Head of caudate nucleus (tissue), 42 donors: ENCODE measurements at regions not wholly inside any gene's neighbourhood (a gene's known extent, or its start where the extent isn't known, plus 50 kb on each side); places are given as distances from the start of the nearest gene placed in this dataset.

Source experiments
- DNase-seq, 42 donors: peaks; one replicate each; pipeline versions ENCODE4 v3.0.0 to v3.0.0-alpha.2; 2020 to 2021; ENCODE audit warnings: mixed read lengths in 7 of 42
- intact Hi-C: fragments of 100-400 bp; cut with DNase I; formaldehyde crosslinking; loops from one replicate; pipeline ENCODE4 v1.15.0; 2022

- DNase-seq, result no peak
- intact Hi-C loops, result no loop called here
Measured at GRCh38 chr4:136198358-136198757, 1333.9 kb downstream of the PCDH18 start.

DNA sequence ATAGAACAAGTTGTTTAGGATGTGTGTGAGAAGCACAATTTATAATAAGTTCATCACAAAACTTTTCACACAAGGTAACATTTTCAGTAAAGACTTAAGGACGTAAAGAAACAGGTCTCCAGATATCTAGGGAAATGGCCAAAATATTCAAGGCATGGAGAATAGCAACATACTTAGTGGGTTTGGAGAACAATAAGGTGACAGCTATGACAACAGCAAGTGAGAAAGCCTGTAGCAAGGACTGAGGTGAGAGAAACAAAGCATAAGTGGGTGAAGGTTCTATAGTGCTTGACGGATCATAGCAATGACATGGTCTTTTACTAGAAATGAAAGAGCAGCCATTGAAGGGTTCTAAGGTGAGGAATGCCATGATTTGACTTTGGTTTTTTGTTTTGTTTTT, 1337.3 kb downstream of the PCDH18 start:
- intact Hi-C loops, result no loop called here
- no peak for DNase-seq

GRCh38 chr4:136186650-136187049, 1345.6 kb downstream of the PCDH18 start:
- DNase-seq, result no peak
- intact Hi-C loops, result no loop called here

DNA sequence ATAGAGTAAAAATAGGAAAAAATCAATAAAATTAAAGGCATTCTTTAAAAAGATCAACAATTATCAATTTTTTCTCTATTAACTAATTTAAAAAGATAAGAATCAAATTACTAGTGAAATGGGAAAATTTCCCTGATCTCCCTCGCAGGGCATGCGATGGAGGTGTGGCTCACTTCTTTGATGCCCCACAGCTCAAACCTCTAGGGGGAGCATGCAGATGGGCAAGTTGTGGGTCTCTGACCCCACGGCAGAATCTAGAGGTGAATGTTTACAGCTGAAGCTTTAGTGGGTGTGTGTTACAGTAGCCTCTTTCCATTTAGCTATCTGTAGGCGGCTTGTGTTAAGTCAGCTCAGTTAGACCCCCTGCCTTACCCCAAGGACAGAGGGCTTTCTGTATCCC, 1348.8 kb downstream of the PCDH18 start:
- DNase-seq, result no peak
- intact Hi-C loops, result no loop called here

GRCh38 chr4:136156947-136157346, 1375.3 kb downstream of the PCDH18 start:
- intact Hi-C loops, result no loop called here

GRCh38 chr4:136150046-136150445, 1382.2 kb downstream of the PCDH18 start:
- DNase-seq, result no peak
- intact Hi-C loops, result no loop called here

More at GRCh38 chr4:136156947-136157346, 1375.3 kb downstream of the PCDH18 start:
- no peak for DNase-seq

GRCh38 chr4:136136601-136137000, 1395.7 kb downstream of the PCDH18 start:
- no peak for DNase-seq
- intact Hi-C loops, result no loop called here

DNA sequence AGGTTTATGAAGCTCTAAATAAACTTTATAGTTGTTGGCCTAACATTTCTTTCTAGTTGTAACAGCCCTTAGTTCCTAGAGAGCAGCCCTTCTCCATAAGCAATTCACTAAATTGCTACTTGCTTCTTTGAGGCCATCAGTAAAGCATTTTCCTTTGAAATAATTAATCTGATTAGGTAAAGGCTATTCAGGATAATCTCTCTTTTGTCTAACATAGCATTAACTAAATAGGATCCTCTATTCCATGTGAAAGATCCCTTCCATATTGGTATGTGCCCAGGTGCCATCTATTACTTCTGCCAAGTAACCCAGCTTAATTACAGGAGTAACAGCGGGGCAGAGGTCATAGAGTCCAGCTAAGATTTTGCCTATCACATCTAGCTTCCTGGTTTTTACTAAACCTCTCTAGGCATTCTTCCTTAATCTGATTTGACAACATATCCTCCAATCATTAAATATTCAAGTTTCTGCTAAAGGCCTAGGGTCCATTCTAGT, 1408.0 kb downstream of the PCDH18 start:
- DNase-seq, result no peak
- intact Hi-C loops, result no loop called here

DNA sequence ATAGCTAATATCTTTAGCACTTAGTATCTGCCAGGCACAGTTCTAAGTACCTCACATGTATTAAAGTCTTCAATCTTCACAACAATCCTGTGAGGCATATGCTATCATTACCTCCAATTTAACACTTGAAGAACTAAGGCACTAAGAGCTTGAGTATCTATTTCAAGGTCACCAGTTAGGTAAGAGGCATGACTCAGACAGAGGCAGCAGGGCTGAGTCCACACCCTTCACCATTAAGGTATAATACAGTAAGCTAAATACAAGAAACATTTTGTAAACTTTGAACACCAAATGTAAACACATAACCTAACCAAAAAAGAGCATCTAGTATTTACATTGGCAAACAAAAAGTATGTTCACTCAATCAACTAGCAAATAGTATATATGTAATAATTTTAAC, 1410.9 kb downstream of the PCDH18 start:
- intact Hi-C loops, result no loop called here

DNA sequence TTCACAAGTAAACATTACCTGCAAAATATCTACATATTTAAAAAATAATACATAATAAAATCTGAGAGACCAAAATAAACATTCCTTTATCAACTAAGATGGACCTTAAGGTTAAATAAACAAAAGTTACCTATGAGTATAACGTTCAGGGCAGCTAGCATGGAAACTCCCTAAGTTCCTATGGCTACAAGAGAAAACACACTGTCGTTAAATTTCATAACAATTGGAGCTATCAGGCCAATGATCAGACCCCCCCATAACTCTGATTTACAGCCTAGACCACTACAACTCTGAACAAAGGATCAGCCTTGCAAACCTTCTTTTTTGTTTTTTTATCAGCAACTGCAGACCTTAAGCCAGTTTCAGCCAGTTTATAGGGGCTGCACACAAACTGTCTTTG, 1418.4 kb downstream of the PCDH18 start:
- intact Hi-C loops, result no loop called here
- no peak for DNase-seq

More for the DNA sequence above, 1410.9 kb downstream of the PCDH18 start:
- DNase-seq, result no peak

GRCh38 chr4:136112116-136112515, 1420.2 kb downstream of the PCDH18 start:
- DNase-seq, result no peak
- intact Hi-C loops, result no loop called here

- DNase-seq, result no peak
- intact Hi-C loops, result no loop called here
Measured at GRCh38 chr4:136106753-136107152, 1425.5 kb downstream of the PCDH18 start.

DNA sequence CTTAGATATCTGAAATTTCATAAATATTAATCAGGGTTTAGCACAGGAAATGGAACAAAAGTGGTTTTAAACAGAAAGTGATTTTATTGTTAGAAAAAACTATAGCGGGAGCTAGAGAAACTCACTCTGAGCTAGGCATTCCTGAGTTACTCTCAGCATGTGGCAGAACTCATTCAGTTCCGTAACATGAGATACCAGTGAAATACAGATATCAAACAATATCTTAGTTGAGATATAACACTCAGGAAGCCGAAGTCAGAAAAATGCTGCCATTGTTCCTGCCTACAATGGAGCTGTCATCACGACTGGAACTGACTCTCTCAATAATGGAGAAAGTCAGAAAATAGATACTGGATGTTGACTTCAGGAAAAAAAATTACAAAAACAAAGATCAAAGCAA, 1428.7 kb downstream of the PCDH18 start:
- intact Hi-C loops, result no loop called here
- DNase-seq, result peak in 1 of 42 donors; percentile 23

DNA sequence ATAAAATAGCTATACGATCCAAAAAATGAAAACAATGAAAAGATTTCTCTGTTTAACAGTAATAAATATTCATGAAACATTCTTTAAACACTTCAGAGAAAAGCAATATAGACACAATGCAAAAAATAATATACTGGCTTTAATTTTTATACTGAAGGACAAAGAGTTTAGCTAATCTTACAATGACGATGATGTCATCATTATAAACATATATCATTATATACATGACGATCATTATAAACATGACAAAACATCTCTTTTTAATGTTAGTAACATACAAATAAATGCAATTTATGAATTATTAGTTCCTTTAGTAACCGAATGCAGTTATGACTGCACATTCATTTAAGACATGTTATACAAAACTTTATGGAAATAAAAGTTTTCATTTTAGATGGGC, 1434.6 kb downstream of the PCDH18 start:
- intact Hi-C loops, result no loop called here
- DNase-seq, result no peak

DNA sequence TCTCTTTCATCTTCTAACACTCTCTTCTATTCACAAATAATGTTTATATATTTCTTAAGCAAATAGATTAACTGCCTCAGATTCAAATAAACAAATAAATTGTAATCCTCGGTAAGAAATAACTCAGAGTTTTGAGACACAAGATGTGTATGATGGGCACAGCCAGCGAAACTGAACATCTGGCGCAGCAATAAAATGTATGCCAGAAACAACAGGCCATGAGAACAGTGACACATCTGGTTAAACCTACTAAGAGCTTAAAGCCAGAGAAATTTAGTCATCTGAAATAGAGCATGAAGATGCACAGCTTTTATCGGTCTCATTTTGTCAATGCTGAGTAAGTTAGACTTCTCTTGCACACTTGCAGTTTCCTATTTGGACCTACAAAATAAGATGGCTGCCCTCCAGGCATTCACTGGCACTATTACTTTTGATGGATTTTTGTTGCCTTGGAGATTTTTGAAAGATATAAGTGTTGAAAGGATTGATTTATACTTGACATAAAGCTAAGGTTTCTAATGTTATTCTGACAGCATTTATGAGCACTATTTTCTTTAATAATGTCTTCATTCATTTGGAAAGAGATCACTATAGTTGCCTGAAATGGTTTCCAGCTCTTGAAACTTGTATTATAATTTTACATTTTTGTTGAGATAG, 1444.0 kb downstream of the PCDH18 start:
- intact Hi-C loops, result no loop called here
- DNase-seq, result no peak

DNA sequence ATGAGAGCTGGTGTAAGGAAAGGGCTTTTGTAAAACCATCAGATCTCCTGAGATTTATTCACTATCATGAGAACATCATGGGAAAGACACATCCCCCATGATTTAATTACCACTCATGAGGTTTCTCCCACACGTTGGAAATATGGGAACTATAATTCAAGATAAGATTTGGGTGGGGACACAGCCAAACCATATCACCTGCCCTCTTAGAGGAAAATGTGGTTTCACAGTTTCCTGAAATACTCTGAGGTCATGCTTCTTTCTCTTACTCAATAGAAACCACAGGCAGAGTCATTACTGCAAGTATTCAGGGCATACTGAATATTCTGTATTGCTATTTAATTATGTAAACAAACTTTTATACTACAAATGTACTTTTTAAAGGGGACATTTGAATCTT, 1453.3 kb downstream of the PCDH18 start:
- intact Hi-C loops, result no loop called here
- no peak for DNase-seq

- intact Hi-C loops, result no loop called here
- DNase-seq, result no peak
Measured at GRCh38 chr4:136056748-136057147, 1475.5 kb downstream of the PCDH18 start.

- DNase-seq, result no peak
Measured at GRCh38 chr4:136055360-136055759, 1476.9 kb downstream of the PCDH18 start.

GRCh38 chr4:136036744-136037143, 1495.5 kb downstream of the PCDH18 start:
- intact Hi-C loops, result no loop called here
- no peak for DNase-seq

More at GRCh38 chr4:136055360-136055759, 1476.9 kb downstream of the PCDH18 start:
- intact Hi-C loops, result no loop called here

DNA sequence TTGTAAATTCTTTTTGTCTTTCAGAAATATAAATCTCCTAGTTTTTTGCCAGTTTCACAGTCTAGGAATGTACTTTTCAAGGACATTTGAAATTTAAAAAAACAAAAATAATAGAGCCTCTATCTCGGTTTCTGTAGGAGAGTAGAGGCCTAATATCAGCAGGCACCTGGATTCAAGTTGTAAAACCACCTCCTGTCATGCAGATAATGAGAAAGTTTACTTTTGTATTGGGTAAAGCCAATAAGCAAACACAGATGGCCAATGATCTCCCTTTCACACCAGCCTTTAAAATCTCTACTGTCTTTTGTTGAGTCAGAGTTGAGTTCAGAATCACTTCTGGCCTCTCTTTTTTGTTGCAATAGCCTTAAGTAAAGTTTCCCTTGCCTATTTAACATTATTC, 1499.9 kb downstream of the PCDH18 start:
- intact Hi-C loops, result no loop called here
- DNase-seq, result no peak

GRCh38 chr4:136025540-136025939, 1506.8 kb downstream of the PCDH18 start:
- intact Hi-C loops, result no loop called here
- DNase-seq, result no peak
